ENCODE measurements at regions not wholly inside any gene's neighbourhood (a gene's known extent, or its start where the extent isn't known, plus 50 kb on each side); places are given as distances from the start of the nearest gene placed in this dataset.
"Not testable (repeated sequence)": the region's sequence is repeated elsewhere in the genome, so short reads cannot be mapped to it uniquely, and the experiment has no call there.

- no peak for ATAC-seq
- TF ChIP-seq OSR1 (CRISPR knock-in tag; IDR thresholded peaks at IDR 0.05), result no peak
- no peak for TF ChIP-seq RARB (CRISPR knock-in tag; IDR thresholded peaks at IDR 0.05)
- TF ChIP-seq, protein P1, sequence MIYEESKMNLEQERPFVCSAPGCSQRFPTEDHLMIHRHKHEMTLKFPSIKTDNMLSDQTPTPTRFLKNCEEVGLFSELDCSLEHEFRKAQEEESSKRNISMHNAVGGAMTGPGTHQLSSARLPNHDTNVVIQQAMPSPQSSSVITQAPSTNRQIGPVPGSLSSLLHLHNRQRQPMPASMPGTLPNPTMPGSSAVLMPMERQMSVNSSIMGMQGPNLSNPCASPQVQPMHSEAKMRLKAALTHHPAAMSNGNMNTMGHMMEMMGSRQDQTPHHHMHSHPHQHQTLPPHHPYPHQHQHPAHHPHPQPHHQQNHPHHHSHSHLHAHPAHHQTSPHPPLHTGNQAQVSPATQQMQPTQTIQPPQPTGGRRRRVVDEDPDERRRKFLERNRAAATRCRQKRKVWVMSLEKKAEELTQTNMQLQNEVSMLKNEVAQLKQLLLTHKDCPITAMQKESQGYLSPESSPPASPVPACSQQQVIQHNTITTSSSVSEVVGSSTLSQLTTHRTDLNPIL (CRISPR knock-in tag; IDR thresholded peaks at IDR 0.05; ENCODE audit: low read depth), result no peak
- no peak for TF ChIP-seq ZNF70 (CRISPR knock-in tag; IDR thresholded peaks at IDR 0.05)
- no peak for TF ChIP-seq PPARA (CRISPR knock-in tag; IDR thresholded peaks at IDR 0.05; ENCODE audit: borderline replicate concordance)
- no peak for TF ChIP-seq ESRRG (CRISPR knock-in tag; IDR thresholded peaks at IDR 0.05)
- TF ChIP-seq, protein P2, sequence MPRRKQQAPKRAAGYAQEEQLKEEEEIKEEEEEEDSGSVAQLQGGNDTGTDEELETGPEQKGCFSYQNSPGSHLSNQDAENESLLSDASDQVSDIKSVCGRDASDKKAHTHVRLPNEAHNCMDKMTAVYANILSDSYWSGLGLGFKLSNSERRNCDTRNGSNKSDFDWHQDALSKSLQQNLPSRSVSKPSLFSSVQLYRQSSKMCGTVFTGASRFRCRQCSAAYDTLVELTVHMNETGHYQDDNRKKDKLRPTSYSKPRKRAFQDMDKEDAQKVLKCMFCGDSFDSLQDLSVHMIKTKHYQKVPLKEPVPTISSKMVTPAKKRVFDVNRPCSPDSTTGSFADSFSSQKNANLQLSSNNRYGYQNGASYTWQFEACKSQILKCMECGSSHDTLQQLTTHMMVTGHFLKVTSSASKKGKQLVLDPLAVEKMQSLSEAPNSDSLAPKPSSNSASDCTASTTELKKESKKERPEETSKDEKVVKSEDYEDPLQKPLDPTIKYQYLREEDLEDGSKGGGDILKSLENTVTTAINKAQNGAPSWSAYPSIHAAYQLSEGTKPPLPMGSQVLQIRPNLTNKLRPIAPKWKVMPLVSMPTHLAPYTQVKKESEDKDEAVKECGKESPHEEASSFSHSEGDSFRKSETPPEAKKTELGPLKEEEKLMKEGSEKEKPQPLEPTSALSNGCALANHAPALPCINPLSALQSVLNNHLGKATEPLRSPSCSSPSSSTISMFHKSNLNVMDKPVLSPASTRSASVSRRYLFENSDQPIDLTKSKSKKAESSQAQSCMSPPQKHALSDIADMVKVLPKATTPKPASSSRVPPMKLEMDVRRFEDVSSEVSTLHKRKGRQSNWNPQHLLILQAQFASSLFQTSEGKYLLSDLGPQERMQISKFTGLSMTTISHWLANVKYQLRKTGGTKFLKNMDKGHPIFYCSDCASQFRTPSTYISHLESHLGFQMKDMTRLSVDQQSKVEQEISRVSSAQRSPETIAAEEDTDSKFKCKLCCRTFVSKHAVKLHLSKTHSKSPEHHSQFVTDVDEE (CRISPR knock-in tag; IDR thresholded peaks at IDR 0.05), result no peak
These were observed 107.1 kb upstream of the ZNF516 start for GRCh38 chr18:76602191-76602590.

DNA sequence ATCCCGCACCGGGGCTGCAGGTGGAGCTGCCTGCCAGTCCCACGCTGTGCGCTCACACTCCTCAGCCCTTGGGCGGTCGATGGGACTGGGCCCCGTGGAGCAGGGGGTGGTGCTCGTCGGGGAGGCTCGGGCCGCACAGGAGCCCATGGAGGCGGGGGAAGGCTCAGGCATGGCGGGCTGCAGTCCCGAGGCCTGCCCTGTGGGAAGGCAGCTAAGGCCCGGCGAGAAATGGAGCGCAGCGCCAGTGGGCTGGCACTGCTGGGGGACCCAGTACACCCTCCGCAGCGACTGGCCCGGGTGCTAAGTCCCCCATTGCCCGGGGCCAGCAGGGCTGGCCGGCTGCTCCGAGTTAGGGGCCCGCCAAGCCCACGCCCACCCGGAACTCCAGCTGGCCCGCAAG is 105.0 kb upstream of the ZNF516 start:
- not testable (repeated sequence) for ATAC-seq

GRCh38 chr18:76594966-76595365 is 99.9 kb upstream of the ZNF516 start:
- ATAC-seq, result no peak
- TF ChIP-seq, protein P1 (CRISPR knock-in tag; IDR thresholded peaks at IDR 0.05; ENCODE audit: low read depth), result no peak
- TF ChIP-seq PPARA (CRISPR knock-in tag; IDR thresholded peaks at IDR 0.05; ENCODE audit: borderline replicate concordance) (no peak), PATZ1 (CRISPR knock-in tag; IDR thresholded peaks at IDR 0.05; ENCODE audit: borderline replicate concordance) (no peak), CSDC2 (CRISPR knock-in tag; IDR thresholded peaks at IDR 0.05) (no peak), ISL1 (CRISPR knock-in tag; IDR thresholded peaks at IDR 0.05) (no peak), ESRRG (CRISPR knock-in tag; IDR thresholded peaks at IDR 0.05) (no peak), TCF4 (CRISPR knock-in tag; IDR thresholded peaks at IDR 0.05; ENCODE audit: borderline replicate concordance) (no peak), POU6F1 (CRISPR knock-in tag; IDR thresholded peaks at IDR 0.05; ENCODE audit: borderline replicate concordance, low read depth) (no peak), TOX (CRISPR knock-in tag; IDR thresholded peaks at IDR 0.05; ENCODE audit: borderline replicate concordance) (no peak), ARNTL (CRISPR knock-in tag; IDR thresholded peaks at IDR 0.05; ENCODE audit: borderline replicate concordance, low read depth) (no peak), OSR1 (CRISPR knock-in tag; IDR thresholded peaks at IDR 0.05) (no peak), SNAI2 (CRISPR knock-in tag; IDR thresholded peaks at IDR 0.05) (no peak), RARB (CRISPR knock-in tag; IDR thresholded peaks at IDR 0.05) (no peak), BACH2 (CRISPR knock-in tag; IDR thresholded peaks at IDR 0.05; ENCODE audit: borderline replicate concordance) (no peak), ZNF8 (CRISPR knock-in tag; IDR thresholded peaks at IDR 0.05) (no peak), GLIS3 (CRISPR knock-in tag; IDR thresholded peaks at IDR 0.05) (no peak), ZNF70 (CRISPR knock-in tag; IDR thresholded peaks at IDR 0.05) (no peak)
- TF ChIP-seq, protein P2 (CRISPR knock-in tag; IDR thresholded peaks at IDR 0.05), result no peak
- TF ChIP-seq, protein P3, sequence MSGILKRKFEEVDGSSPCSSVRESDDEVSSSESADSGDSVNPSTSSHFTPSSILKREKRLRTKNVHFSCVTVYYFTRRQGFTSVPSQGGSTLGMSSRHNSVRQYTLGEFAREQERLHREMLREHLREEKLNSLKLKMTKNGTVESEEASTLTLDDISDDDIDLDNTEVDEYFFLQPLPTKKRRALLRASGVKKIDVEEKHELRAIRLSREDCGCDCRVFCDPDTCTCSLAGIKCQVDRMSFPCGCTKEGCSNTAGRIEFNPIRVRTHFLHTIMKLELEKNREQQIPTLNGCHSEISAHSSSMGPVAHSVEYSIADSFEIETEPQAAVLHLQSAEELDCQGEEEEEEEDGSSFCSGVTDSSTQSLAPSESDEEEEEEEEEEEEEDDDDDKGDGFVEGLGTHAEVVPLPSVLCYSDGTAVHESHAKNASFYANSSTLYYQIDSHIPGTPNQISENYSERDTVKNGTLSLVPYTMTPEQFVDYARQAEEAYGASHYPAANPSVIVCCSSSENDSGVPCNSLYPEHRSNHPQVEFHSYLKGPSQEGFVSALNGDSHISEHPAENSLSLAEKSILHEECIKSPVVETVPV (CRISPR knock-in tag; IDR thresholded peaks at IDR 0.05), result no peak

Measured in SK-N-SH treated with all-trans-retinoic acid at 6 μM for 48 hours (cell line).